ENCODE measurements at regions not wholly inside any gene's neighbourhood (a gene's known extent, or its start where the extent isn't known, plus 50 kb on each side); places are given as distances from the start of the nearest gene placed in this dataset.

DNA sequence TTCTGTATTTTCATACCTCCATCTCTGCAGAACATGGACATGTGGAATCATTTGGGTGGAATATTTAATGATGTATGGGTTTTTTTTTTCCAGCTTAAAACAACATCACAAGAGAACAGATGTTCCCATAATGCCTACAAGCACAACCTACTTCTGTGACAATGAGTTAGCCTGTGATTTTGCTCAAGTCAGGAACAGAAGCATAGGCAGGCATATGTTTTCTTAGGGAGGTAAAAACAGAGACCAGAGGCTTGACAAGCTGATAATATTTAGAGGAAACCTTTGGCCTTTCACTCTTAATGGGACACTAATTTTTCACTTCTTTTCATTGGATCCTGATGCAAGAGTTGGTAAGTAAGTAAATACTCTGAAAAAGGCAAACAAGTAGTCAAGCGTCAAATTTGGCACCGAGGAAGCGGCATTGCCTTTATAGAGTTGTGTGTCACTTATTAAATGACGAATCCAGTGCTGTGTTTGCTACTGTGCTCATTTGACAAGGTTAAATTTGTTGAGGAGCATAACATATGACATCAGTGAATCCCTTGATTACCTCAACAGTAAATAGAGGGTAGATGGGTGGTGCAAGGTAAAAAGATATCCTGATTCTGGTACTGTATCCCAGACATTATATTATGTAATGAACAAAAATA is 66.7 kb upstream of the RBMS3 start (continued):
- TF ChIP-seq GABPA (IDR thresholded peaks at IDR 0.05; ENCODE audit: borderline replicate concordance, insufficient read depth, low read length) (no peak), ZNF274 (IDR thresholded peaks at IDR 0.05; ENCODE audit: borderline replicate concordance, extremely low read depth, low read length) (no peak), CEBPB (IDR thresholded peaks at IDR 0.05; ENCODE audit: low read depth, low read length) (no peak), SRF (IDR thresholded peaks at IDR 0.05; ENCODE audit: low read depth, low read length) (no peak), JUND (IDR thresholded peaks at IDR 0.05; ENCODE audit: low read length) (no peak)

Measured in H1 (cell line).